Coronary artery (tissue), 2 donors: ENCODE measurements at regions not wholly inside any gene's neighbourhood (a gene's known extent, or its start where the extent isn't known, plus 50 kb on each side); places are given as distances from the start of the nearest gene placed in this dataset.

ENCODE experiments used
- DNase-seq: peaks from one replicate; pipeline ENCODE4 v3.0.0-alpha.2; 2017; ENCODE audit warnings: low spot score
- H3K27ac ChIP-seq, 2 donors: fragments of 200-600 bp; sonication (generic); one replicate each; pipeline ENCODE4 v1.5.1; 2016 to 2019
- H3K4me3 ChIP-seq: fragments of 200-600 bp; sonication (generic); 2 replicates; pipeline ENCODE4 v1.5.1; 2016; ENCODE audit warnings: mild to moderate bottlenecking, moderate library complexity
- CTCF ChIP-seq: fragments of 200-600 bp; sonication (generic); IDR thresholded peaks from one replicate; pipeline ENCODE4 v1.5.1; 2019; ENCODE audit warnings: antibody characterized with exemption

GRCh38 chr2:103353774-103354173 lies 591.9 kb downstream of the TMEM182 start:
- no peak overlapping the region for H3K27ac ChIP-seq
- no peak for DNase-seq
- no peak for TF ChIP-seq CTCF
- H3K4me3 ChIP-seq, result no peak overlapping the region

GRCh38 chr2:103355287-103355686 lies 593.5 kb downstream of the TMEM182 start:
- Histone ChIP-seq H3K4me3 (no peak overlapping the region), H3K27ac (no peak overlapping the region)
- no peak for DNase-seq
- TF ChIP-seq CTCF, result no peak

GRCh38 chr2:103361712-103362111 lies 599.9 kb downstream of the TMEM182 start:
- Histone ChIP-seq H3K27ac (no peak overlapping the region), H3K4me3 (no peak overlapping the region)
- no peak for TF ChIP-seq CTCF
- DNase-seq, result no peak

GRCh38 chr2:103363639-103364038 lies 601.8 kb downstream of the TMEM182 start:
- no peak overlapping the region for H3K4me3 ChIP-seq
- H3K27ac ChIP-seq, result no peak overlapping the region
- DNase-seq, result no peak
- no peak for TF ChIP-seq CTCF

GRCh38 chr2:103364177-103364576 lies 602.3 kb downstream of the TMEM182 start:
- Histone ChIP-seq H3K27ac (no peak overlapping the region), H3K4me3 (no peak overlapping the region)
- DNase-seq, result no peak
- no peak for TF ChIP-seq CTCF

GRCh38 chr2:103365071-103365470 lies 603.2 kb downstream of the TMEM182 start:
- no peak for TF ChIP-seq CTCF
- Histone ChIP-seq H3K27ac (no peak overlapping the region), H3K4me3 (no peak overlapping the region)
- DNase-seq, result no peak

- DNase-seq, result no peak
- TF ChIP-seq CTCF, result no peak
- Histone ChIP-seq H3K4me3 (no peak overlapping the region), H3K27ac (no peak overlapping the region)
Measured at GRCh38 chr2:103367877-103368276, 606.0 kb downstream of the TMEM182 start.
